ENCODE measurements at regions not wholly inside any gene's neighbourhood (a gene's known extent, or its start where the extent isn't known, plus 50 kb on each side); places are given as distances from the start of the nearest gene placed in this dataset.
"Not testable (repeated sequence)": the region's sequence is repeated elsewhere in the genome, so short reads cannot be mapped to it uniquely, and the experiment has no call there.

DNA sequence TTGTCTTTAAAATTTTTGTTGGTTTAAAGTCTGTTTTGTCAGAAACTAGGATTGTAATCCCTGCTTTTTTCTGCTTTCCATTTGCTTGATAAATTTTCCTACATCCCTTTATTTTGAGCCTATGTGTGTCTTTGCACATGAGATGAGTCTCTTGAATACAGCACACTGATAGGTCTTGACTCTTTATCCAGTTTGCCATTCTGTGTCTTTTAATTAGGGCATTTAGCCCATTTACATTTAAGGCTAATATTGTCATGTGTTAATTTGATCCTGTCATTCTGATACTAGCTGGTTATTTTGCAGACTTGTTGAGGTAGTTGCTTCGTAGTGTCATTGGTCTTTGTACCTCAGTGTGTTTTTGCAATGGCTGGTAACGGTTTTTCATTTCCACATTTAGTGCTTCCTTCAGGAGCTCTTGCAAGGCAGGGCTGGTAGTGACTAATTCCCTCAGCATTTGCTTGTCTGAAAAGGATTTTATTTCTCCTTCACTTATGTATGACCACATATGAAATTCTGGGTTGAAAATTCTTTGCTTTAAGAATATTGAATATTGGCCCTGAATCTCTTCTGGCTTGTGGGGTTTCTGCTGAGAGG is 294.7 kb downstream of the WDR11 start:
- TF ChIP-seq CTCF (IDR thresholded peaks at IDR 0.05 in 4 of 5, conservative IDR thresholded peaks at IDR 0.05 in 1 of 5); POLR2A (IDR thresholded peaks at IDR 0.05): not testable (repeated sequence)

Measured in gastrocnemius medialis (tissue), 4 donors.